ENCODE measurements at regions not wholly inside any gene's neighbourhood (a gene's known extent, or its start where the extent isn't known, plus 50 kb on each side); places are given as distances from the start of the nearest gene placed in this dataset.

GRCh38 chr13:54029226-54029625 is 1000.6 kb downstream of the OLFM4 start:
- TF ChIP-seq CTCF (conservative IDR thresholded peaks at IDR 0.05; ENCODE audit: low read depth, low read length) (no peak), EZH2phosphoT487 (IDR thresholded peaks at IDR 0.05; ENCODE audit: borderline replicate concordance, low read length) (no peak)

Measured in PC-3 (cell line).